Psoas muscle (tissue), 7 donors: ENCODE measurements at regions not wholly inside any gene's neighbourhood (a gene's known extent, or its start where the extent isn't known, plus 50 kb on each side); places are given as distances from the start of the nearest gene placed in this dataset.

Experiments used
- ATAC-seq, 4 donors: fragments of 200-7000 bp; cut with Tn5 transposase; one replicate each; pipeline ENCODE4 v1.9.1; 2020; ENCODE audit warnings: moderate library complexity in 3 of 4, mild to moderate bottlenecking in 2 of 4
- DNase-seq, 2 donors: peaks; one replicate each; pipeline ENCODE4 v3.0.0-alpha.2; 2020
- H3K27ac ChIP-seq: fragments of 200-600 bp; one replicate; pipeline ENCODE4 v1.8.0; 2022
- H3K27me3 ChIP-seq, 3 donors: fragments of 200-600 bp in 1 of 3; one replicate each; pipeline versions ENCODE4 v1.6.1 to v1.8.0; 2013 to 2022; ENCODE audit warnings: low read length in 2 of 3, mild to moderate bottlenecking in 2 of 3, moderate library complexity in 1 of 3; ENCODE audit not compliant: insufficient read depth in 3 of 3
- H3K36me3 ChIP-seq, 2 donors: fragments of 200-600 bp in 1 of 2; one replicate each; pipeline versions ENCODE4 v1.6.1 to v1.8.0; 2013 to 2022; ENCODE audit warnings: low read depth in 1 of 2, mild to moderate bottlenecking in 1 of 2, moderate library complexity in 1 of 2; ENCODE audit not compliant: insufficient read depth in 1 of 2
- H3K4me1 ChIP-seq: fragments of 200-600 bp; one replicate; pipeline ENCODE4 v1.8.0; 2022
- H3K4me3 ChIP-seq: fragments of 200-600 bp; one replicate; pipeline ENCODE4 v1.8.0; 2022; ENCODE audit warnings: mild to moderate bottlenecking
- H3K9me3 ChIP-seq: fragments of 200-600 bp; one replicate; pipeline ENCODE4 v1.8.0; 2022
- CTCF ChIP-seq: fragments of 200-600 bp; IDR thresholded peaks from one replicate; pipeline ENCODE4 v1.8.0; 2022; ENCODE audit warnings: antibody characterized with exemption
- WGBS, 3 donors: extraction: QIAGEN DNeasy Blood & Tissue Kit; methylation state at CpG; one replicate each; pipeline versions ENCODE4 v1.1.6 to v1.1.7; 2013; 5-methylcytosine and 5-hydroxymethylcytosine counted together
- intact Hi-C, 2 donors: fragments of 100-400 bp; cut with DNase I; formaldehyde crosslinking; loops; one replicate each; pipeline versions ENCODE4 v1.11.0 to v1.14.2; 2022
- donor health status: healthy with polysubstance abuse.
- donor health status: DM: no; HTN: no; CAD: no; lungs with moderate emphysema.
- donor health status: Bipolar disorder and iron deficiency.
- donor health status: healthy.
- donor health status: DM: yes; HTN: yes; CAD: no.
- donor health status: DM: no; HTN: no; CAD: no.
- donor health status: DM: yes; HTN: yes; CAD: no.

- 36 to 45% (median 43%) methylated on average over 3 of the region's 3 CpGs for WGBS, 3 donors
- ATAC-seq: no peak
- intact Hi-C loops: no loop called here
Observed at GRCh38 chr3:1783995-1784394, 314.7 kb upstream of the CNTN4 start.

GRCh38 chr3:1787094-1787493 is 311.6 kb upstream of the CNTN4 start:
- H3K27me3 ChIP-seq: no peaks in the 10 kb centered on the region
- no peaks in the 10 kb centered on the region for H3K4me1 ChIP-seq
- intact Hi-C loops: no loop called here
- no peaks in the 10 kb centered on the region for H3K36me3 ChIP-seq
- no peak overlapping the region for H3K27ac ChIP-seq
- DNase-seq: no peak
- no peak for ATAC-seq
- H3K9me3 ChIP-seq: no peaks in the 10 kb centered on the region
- WGBS, 3 donors: 61 to 64% (median 61%) methylated on average over 3 of the region's 3 CpGs
- no peak overlapping the region for H3K4me3 ChIP-seq
- TF ChIP-seq CTCF: no peak

More at GRCh38 chr3:1783995-1784394, 314.7 kb upstream of the CNTN4 start:
- Histone ChIP-seq H3K4me3 (no peak overlapping the region), H3K27ac (no peak overlapping the region), H3K4me1 (no peaks in the 10 kb centered on the region), H3K36me3 (no peaks in the 10 kb centered on the region), H3K9me3 (no peaks in the 10 kb centered on the region), H3K27me3 (no peaks in the 10 kb centered on the region)
- DNase-seq: no peak
- TF ChIP-seq CTCF: no peak

DNA sequence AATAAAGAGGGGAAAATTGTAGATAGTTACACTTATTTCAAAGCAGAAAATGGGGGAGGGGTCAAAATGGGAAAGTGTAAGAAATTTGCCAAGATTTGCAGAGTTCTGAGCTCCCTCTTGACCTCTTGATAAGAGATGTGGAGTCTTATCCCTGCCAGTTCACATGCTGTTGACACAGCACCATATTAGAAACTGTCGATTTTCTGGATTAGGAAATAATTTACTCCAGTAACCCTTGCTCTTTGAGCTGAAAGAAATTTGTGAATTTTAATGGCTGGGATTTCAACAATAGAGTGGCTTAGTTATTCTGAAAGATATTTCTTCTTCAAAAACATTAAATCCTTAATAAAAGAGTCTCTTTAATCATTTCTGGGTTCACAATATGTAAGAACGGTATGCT is 306.2 kb upstream of the CNTN4 start:
- H3K9me3 ChIP-seq: no peaks in the 10 kb centered on the region
- ATAC-seq (no peak), DNase-seq (no peak)
- intact Hi-C loops: no loop called here
- no peaks in the 10 kb centered on the region for H3K36me3 ChIP-seq
- no peak overlapping the region for H3K27ac ChIP-seq
- H3K4me1 ChIP-seq: no peaks in the 10 kb centered on the region
- H3K27me3 ChIP-seq: no peaks in the 10 kb centered on the region
- TF ChIP-seq CTCF: no peak
- 80 to 88% (median 86%) methylated on average over 2 of the region's 2 CpGs for WGBS, 3 donors
- no peak overlapping the region for H3K4me3 ChIP-seq

- H3K4me1 ChIP-seq: no peaks in the 10 kb centered on the region
- WGBS, 3 donors: 57 to 67% (median 62%) methylated on average over 10 of the region's 10 CpGs
- DNase-seq: no peak
- intact Hi-C loops: no loop called here
- no peak for TF ChIP-seq CTCF
- ATAC-seq: no peak
- no peak overlapping the region for H3K27ac ChIP-seq
- no peaks in the 10 kb centered on the region for H3K9me3 ChIP-seq
- H3K36me3 ChIP-seq: no peaks in the 10 kb centered on the region
- no peaks in the 10 kb centered on the region for H3K27me3 ChIP-seq
- no peak overlapping the region for H3K4me3 ChIP-seq
Observed at GRCh38 chr3:1798711-1799405, 299.8 kb upstream of the CNTN4 start.

DNA sequence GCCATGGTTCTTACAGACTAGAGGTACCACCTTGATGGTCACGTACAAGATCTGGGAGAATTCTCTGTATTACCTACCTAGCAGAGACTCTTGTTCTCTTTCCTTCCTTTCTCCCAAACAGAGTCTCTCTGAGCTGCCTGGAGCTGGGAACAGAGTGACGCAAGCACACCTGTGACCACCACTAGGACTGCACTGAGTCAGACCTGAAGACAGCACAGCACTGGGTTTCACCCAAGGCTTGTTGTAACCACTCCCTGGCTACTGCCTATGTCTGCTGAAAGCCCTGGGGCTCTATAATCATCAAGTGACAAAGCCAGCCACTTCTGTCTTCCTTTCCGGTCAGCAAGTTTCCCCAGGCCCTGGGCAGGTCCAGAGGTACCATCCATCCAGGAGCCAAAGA is 293.3 kb upstream of the CNTN4 start:
- 90 to 94% (median 91%) methylated on average over 3 of the region's 3 CpGs for WGBS, 3 donors
- intact Hi-C loops: no loop called here
- H3K36me3 ChIP-seq: no peaks in the 10 kb centered on the region
- TF ChIP-seq CTCF: no peak
- H3K27ac ChIP-seq: no peak overlapping the region
- no peaks in the 10 kb centered on the region for H3K9me3 ChIP-seq
- ATAC-seq: no peak
- no peak for DNase-seq
- no peaks in the 10 kb centered on the region for H3K4me1 ChIP-seq
- no peak overlapping the region for H3K4me3 ChIP-seq
- H3K27me3 ChIP-seq: no peaks in the 10 kb centered on the region
